ENCODE measurements at regions not wholly inside any gene's neighbourhood (a gene's known extent, or its start where the extent isn't known, plus 50 kb on each side); places are given as distances from the start of the nearest gene placed in this dataset.

DNA sequence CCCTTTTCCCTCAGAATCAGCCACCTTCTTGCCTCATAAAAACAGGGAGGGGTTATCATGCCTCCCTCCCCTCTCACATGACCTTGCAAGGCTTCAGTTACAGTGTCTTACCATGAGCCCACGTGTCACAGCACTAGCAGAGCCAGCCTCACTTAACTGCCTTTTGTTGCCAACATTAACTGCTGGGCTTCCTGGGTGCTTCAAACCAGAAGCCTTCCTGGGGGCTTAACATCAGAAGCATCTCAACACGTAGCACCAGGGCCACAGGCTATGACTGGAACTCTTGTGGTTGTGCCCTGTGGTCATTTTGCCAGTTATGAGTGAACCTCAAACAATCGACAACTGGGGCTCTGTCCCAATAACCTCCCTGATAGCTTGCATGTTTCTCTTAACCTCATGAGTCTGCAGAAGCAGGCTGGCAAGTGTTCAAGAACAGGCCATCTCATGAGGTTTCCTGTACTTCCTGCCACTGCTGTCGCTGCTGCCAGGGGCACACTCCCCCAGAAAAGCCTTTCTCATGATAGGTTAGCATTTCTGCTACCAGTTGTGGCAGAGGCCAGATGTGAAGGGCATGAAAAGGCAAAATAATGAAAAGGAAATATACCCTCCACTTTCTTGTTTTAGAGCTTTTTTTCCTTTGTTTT lies 132.2 kb downstream of the GLUL start (continued):
- TF ChIP-seq, protein P1, sequence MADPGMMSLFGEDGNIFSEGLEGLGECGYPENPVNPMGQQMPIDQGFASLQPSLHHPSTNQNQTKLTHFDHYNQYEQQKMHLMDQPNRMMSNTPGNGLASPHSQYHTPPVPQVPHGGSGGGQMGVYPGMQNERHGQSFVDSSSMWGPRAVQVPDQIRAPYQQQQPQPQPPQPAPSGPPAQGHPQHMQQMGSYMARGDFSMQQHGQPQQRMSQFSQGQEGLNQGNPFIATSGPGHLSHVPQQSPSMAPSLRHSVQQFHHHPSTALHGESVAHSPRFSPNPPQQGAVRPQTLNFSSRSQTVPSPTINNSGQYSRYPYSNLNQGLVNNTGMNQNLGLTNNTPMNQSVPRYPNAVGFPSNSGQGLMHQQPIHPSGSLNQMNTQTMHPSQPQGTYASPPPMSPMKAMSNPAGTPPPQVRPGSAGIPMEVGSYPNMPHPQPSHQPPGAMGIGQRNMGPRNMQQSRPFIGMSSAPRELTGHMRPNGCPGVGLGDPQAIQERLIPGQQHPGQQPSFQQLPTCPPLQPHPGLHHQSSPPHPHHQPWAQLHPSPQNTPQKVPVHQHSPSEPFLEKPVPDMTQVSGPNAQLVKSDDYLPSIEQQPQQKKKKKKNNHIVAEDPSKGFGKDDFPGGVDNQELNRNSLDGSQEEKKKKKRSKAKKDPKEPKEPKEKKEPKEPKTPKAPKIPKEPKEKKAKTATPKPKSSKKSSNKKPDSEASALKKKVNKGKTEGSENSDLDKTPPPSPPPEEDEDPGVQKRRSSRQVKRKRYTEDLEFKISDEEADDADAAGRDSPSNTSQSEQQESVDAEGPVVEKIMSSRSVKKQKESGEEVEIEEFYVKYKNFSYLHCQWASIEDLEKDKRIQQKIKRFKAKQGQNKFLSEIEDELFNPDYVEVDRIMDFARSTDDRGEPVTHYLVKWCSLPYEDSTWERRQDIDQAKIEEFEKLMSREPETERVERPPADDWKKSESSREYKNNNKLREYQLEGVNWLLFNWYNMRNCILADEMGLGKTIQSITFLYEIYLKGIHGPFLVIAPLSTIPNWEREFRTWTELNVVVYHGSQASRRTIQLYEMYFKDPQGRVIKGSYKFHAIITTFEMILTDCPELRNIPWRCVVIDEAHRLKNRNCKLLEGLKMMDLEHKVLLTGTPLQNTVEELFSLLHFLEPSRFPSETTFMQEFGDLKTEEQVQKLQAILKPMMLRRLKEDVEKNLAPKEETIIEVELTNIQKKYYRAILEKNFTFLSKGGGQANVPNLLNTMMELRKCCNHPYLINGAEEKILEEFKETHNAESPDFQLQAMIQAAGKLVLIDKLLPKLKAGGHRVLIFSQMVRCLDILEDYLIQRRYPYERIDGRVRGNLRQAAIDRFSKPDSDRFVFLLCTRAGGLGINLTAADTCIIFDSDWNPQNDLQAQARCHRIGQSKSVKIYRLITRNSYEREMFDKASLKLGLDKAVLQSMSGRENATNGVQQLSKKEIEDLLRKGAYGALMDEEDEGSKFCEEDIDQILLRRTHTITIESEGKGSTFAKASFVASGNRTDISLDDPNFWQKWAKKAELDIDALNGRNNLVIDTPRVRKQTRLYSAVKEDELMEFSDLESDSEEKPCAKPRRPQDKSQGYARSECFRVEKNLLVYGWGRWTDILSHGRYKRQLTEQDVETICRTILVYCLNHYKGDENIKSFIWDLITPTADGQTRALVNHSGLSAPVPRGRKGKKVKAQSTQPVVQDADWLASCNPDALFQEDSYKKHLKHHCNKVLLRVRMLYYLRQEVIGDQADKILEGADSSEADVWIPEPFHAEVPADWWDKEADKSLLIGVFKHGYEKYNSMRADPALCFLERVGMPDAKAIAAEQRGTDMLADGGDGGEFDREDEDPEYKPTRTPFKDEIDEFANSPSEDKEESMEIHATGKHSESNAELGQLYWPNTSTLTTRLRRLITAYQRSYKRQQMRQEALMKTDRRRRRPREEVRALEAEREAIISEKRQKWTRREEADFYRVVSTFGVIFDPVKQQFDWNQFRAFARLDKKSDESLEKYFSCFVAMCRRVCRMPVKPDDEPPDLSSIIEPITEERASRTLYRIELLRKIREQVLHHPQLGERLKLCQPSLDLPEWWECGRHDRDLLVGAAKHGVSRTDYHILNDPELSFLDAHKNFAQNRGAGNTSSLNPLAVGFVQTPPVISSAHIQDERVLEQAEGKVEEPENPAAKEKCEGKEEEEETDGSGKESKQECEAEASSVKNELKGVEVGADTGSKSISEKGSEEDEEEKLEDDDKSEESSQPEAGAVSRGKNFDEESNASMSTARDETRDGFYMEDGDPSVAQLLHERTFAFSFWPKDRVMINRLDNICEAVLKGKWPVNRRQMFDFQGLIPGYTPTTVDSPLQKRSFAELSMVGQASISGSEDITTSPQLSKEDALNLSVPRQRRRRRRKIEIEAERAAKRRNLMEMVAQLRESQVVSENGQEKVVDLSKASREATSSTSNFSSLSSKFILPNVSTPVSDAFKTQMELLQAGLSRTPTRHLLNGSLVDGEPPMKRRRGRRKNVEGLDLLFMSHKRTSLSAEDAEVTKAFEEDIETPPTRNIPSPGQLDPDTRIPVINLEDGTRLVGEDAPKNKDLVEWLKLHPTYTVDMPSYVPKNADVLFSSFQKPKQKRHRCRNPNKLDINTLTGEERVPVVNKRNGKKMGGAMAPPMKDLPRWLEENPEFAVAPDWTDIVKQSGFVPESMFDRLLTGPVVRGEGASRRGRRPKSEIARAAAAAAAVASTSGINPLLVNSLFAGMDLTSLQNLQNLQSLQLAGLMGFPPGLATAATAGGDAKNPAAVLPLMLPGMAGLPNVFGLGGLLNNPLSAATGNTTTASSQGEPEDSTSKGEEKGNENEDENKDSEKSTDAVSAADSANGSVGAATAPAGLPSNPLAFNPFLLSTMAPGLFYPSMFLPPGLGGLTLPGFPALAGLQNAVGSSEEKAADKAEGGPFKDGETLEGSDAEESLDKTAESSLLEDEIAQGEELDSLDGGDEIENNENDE (IDR thresholded peaks at IDR 0.05; ENCODE audit: low read depth, low read length) = no peak
- no peak for TF ChIP-seq ZBTB8A (IDR thresholded peaks at IDR 0.05; ENCODE audit: partially characterized antibody)
- TF ChIP-seq NCOA6 (IDR thresholded peaks at IDR 0.05) = no peak
- no peak for TF ChIP-seq RBM22 (IDR thresholded peaks at IDR 0.05; ENCODE audit: low read depth, low read length, poor library complexity, severe bottlenecking)
- TF ChIP-seq, protein P2, sequence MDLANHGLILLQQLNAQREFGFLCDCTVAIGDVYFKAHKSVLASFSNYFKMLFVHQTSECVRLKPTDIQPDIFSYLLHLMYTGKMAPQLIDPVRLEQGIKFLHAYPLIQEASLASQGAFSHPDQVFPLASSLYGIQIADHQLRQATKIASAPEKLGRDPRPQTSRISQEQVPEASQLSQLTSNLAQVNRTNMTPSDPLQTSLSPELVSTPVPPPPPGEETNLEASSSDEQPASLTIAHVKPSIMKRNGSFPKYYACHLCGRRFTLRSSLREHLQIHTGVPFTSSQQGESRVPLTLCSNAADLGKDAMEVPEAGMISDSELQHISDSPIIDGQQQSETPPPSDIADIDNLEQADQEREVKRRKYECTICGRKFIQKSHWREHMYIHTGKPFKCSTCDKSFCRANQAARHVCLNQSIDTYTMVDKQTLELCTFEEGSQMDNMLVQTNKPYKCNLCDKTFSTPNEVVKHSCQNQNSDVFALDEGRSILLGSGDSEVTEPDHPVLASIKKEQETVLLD (IDR thresholded peaks at IDR 0.05) = peak; percentile 82
- TF ChIP-seq NFE2 (IDR thresholded peaks at IDR 0.05; ENCODE audit: low read depth) = peak; percentile 41
- TF ChIP-seq CAMTA2 (CRISPR knock-in tag; conservative IDR thresholded peaks at IDR 0.05) = 0 out of 2 replicates have a peak, but pooled peaks have one; percentile 28
- no peak for TF ChIP-seq ILF3 (IDR thresholded peaks at IDR 0.05; ENCODE audit: borderline replicate concordance)
- TF ChIP-seq CEBPB (tag; IDR thresholded peaks at IDR 0.05) = peak; percentile 81
- TF ChIP-seq, protein P3, sequence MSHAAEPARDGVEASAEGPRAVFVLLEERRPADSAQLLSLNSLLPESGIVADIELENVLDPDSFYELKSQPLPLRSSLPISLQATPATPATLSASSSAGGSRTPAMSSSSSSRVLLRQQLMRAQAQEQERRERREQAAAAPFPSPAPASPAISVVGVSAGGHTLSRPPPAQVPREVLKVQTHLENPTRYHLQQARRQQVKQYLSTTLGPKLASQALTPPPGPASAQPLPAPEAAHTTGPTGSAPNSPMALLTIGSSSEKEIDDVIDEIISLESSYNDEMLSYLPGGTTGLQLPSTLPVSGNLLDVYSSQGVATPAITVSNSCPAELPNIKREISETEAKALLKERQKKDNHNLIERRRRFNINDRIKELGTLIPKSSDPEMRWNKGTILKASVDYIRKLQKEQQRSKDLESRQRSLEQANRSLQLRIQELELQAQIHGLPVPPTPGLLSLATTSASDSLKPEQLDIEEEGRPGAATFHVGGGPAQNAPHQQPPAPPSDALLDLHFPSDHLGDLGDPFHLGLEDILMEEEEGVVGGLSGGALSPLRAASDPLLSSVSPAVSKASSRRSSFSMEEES (CRISPR knock-in tag; IDR thresholded peaks at IDR 0.05) = peak; percentile 39
- TF ChIP-seq ZNF274 (IDR thresholded peaks at IDR 0.05; ENCODE audit: borderline replicate concordance, low read depth, low read length) = no peak
- TF ChIP-seq ZNF551 (CRISPR knock-in tag; IDR thresholded peaks at IDR 0.05) = no peak
- TF ChIP-seq TCFL5 (CRISPR knock-in tag; conservative IDR thresholded peaks at IDR 0.05) = no peak; the same call in 1 of the 2 replicates

Data from K562 (cell line).